Inflammatory macrophage (primary cell): ENCODE measurements at regions not wholly inside any gene's neighbourhood (a gene's known extent, or its start where the extent isn't known, plus 50 kb on each side); places are given as distances from the start of the nearest gene placed in this dataset.
"Not testable (repeated sequence)": the region's sequence is repeated elsewhere in the genome, so short reads cannot be mapped to it uniquely, and the experiment has no call there.

Experiments
- DNase-seq, 2 donors: peaks; one replicate each; pipeline ENCODE4 v3.0.0-alpha.2; 2020 to 2022

DNA sequence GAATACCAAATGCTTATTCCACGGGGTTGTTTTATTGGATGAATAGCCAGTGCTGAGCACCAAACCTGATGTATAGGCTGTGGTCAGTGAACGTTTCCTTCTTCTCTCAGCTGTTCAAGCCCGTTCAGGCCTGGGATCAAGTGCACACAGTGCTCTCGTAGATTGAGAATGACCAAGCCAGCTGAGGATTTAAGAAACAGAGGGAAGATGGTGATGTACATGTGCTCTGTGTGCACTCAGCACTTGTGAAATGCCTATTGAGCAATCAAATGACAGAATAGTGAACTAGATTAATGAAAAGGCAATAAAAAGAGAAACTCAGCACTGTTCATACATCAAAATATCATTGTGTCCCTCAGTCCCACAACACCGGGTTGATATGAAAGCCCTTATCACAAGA is 302.5 kb downstream of the BMPER start:
- DNase-seq, result no peak

DNA sequence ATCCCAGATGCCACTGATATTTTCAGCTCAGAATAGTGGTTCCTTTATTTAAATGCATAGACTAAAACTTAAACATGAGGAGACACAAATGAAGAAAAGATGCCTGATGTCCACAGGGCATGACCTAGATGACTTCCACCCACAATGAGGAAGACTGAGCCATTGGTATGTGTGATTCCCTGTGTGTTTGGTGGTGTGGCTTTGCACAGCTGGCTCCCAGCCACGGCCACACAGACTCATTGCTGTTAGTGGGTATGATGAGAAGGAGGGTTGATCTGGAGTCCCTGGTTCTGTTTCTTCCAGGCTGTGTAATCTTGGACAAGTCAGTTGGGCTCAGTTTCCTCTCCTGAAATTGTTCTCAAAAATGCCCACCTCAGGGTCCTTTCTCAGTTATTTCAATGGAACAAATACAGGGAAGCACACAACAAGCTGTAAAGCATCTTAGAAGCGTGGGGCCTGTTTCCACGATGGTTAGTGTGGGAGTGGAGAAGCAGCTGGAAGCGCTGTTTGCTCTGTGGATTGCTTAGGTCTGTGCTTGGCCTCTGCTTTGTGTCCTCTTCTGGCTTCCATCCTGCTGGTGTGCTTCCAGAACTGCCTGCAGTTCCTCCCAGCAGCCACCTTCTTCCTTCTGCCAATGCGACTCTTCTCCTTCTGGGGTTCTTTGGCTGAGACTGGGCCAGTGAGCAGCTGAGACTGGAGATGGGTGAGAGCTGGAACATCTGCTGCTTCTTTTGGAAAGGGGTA is 303.7 kb downstream of the BMPER start:
- DNase-seq, result no peak

DNA sequence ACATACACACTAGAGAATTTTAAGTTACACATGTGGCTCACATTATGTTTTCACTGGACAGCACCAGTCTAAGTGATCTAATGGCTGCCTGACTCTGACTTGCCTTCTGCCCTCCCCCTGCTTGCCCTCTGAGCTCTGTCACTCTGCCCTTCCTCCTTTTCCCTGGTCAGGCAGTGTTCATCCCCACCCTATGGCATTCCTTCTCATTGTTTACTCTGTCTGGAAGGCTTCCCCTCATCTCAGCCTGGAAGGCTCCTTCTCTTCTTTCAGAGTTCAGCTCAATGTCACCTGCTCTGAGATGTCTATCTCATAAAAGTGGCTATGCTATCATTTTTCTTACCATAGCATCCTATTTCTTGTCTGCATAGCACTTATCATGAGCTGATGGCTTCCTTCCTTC is 305.7 kb downstream of the BMPER start:
- no peak for DNase-seq

DNA sequence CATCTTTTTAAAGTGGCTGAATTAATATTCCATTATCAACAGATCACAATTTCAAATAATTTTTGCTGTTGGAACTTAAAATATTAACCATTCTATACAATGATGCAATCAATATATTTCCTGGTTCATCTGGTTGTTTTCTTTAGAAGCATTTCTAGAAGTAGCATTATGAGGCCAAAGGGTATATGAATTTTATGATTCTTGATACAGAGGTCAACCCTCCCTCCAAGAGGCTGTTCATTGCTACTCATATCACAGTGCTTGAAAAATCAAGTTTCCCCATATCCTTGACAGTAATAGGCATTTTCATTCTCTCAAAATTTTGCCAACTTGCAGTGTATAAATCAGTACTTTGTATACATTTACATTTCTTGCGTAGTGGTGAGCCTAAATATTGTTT is 312.6 kb downstream of the BMPER start:
- no peak for DNase-seq

- DNase-seq, result no peak
Observed at GRCh38 chr7:34219153-34219718, 313.9 kb downstream of the BMPER start.

DNA sequence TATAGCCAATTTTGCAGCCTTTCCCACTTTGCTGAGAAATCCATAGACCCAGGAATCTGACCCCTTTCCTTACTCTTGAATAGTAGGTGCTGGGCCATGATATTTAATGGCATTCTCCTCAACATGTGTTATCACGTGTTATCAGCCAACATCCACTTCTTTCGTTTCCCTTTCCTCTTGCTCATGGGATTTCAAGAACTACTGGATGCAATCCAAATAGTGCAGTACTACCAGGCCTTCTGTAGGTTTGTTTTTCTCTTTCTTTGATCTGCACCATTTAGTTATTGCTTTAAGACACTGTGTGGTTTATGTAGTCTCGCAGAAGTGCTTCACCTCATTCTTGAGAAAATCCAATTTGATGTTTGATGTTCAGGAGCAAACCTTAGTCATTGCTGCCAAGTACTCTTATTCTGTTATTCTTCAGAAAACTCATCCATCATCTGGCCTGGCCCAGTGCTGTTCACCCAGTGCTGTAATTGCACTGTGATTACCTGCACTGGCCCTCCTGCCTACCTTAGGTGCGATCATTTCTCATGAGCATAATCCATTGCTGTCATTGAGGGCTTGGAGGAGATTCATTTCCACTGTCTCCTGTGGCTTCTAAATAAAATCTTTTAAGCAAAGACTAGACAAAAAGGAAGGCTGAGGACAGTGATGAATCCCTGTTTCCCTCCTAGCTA is 315.3 kb downstream of the BMPER start:
- DNase-seq, result no peak

- DNase-seq, result no peak
Observed at GRCh38 chr7:34222316-34222715, 317.0 kb downstream of the BMPER start.

DNA sequence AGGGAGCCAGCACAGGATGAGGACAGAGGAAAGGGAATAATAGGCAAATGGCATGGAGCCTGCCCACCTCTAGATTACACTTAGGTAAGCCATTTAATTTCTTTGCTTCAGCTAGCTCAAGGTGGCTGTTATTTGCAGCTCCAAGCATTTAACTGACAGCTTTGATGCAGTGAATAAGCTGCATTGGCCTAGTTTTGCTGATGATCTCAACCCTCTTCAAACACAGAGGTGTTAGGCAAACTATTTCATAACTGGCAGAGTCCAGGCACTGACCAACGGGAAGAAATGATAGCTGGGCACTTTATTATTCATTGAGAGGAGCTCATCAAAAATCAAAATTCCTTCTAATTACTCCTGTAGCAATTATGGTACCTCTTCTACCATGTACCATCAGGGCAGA is 317.4 kb downstream of the BMPER start:
- DNase-seq, result no peak

GRCh38 chr7:34224281-34224680 is 318.9 kb downstream of the BMPER start:
- DNase-seq, result no peak

DNA sequence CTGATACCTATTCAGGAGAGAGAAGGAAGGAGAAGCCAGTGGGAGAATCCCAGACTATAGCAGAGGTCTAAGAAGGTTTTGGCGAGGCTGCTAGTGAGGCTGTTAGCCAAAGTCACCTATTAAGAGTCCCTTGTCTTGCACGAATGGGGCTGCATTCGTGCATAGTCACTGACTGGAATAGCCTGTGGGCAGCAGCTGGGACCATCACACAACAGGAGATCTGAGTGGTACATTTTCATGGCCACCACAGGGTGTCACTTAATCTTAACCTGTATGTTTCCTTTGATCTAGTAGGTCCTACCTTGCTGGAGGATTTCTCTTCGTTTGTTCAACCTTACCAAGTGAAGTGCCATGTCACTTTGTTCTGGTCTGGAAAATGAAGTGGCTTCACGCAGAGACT is 319.9 kb downstream of the BMPER start:
- no peak for DNase-seq

DNA sequence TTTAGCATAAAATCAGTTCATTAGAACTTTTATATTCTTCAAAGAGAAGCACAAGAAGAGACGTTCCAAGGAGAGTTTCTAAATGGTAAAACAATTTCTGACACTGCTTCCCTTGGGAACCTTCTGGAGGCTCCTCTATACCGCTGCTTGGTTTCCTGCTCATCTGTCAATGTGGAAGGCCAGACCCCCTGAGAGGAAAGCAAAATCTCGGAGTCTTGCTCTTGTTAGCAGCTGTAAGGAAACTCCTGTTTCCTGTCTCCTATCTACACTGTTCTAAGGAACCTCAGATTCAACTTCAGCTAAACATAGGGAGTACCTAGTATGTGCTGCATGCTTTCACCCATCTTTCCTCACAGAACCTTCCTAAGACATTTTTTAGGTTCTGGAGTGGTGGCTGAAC is 322.2 kb downstream of the BMPER start:
- no peak for DNase-seq

DNA sequence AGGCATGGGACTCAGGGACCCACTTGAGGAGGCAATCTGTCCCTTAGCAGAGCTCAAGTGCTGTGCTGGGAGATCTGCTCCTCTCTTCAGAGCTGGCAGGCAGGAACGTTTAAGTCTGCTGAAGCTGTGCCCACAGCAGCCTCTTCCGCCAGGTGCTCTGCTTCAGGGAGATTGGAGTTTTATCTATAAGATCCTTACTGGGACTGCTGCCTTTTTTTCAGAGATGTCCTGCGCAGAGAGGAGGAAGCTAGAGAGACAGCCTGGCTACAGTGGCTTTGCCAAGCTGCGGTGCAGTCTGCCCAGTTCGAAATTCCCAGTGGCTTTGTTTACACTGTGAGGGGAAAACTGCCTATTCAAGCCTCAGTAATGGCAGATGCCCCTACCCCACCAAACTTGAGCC is 329.8 kb downstream of the BMPER start:
- DNase-seq, result not testable (repeated sequence)

DNA sequence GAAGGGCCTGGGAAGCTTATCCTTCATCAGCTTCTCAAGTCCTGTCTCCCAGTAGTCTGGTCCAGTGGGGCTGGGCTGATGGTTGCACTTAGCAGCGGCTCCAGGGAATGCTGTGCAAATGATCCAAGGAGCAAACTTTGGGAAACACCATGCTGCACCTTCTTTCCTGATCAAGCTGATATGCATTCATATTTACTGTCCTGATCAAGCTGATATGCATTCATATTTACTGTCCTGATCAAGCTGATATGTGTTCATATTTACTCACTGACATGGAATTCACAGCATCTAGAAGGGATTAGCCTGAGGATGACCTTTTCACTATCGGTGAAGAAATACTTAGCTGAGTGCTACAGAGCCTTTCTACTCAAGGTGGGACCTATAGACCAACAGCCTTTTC is 330.7 kb downstream of the BMPER start:
- no peak for DNase-seq

- no peak for DNase-seq
Observed at GRCh38 chr7:34236839-34237492, 331.6 kb downstream of the BMPER start.

DNA sequence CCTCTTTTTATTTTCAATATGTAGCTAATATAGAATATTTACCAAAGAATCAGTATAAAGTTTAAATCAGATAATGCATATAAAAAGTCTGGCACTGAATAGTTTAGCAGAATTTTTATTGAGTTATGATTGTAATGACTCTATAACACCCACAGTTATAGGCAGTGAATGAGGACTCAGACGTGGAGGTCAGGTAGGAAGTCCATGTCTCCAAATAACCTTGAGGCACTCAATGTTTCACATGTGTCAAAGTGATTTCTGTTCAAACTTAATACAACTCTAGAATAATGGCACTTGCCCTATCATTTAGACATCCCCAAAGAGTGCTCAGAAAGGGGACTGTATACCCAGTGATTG is 332.1 kb downstream of the BMPER start:
- DNase-seq, result no peak

GRCh38 chr7:34240417-34240816 is 335.1 kb downstream of the BMPER start:
- DNase-seq, result no peak

GRCh38 chr7:34242391-34242790 is 337.1 kb downstream of the BMPER start:
- DNase-seq, result no peak

GRCh38 chr7:34245246-34245645 is 339.9 kb downstream of the BMPER start:
- DNase-seq, result no peak

- no peak for DNase-seq
Observed at GRCh38 chr7:34247468-34247867, 342.1 kb downstream of the BMPER start.

DNA sequence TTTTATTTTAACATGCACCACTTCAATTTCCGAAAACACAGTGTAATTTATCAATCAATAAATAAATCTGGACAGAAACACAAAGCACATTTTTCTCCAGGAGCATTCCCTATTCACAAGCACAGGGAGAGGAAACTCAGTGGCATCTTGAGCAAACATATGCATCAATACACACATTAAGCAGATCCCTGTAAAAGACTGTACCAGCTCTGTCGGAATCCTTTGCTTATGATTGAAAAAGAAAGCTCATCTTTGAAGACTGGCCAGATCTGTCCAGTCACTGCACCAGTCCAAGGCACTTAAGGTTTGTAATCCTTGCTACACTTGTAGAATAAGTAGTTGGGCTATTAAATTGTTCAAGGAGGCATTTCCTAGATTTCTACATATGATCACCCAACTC is 343.9 kb downstream of the BMPER start:
- no peak for DNase-seq

DNA sequence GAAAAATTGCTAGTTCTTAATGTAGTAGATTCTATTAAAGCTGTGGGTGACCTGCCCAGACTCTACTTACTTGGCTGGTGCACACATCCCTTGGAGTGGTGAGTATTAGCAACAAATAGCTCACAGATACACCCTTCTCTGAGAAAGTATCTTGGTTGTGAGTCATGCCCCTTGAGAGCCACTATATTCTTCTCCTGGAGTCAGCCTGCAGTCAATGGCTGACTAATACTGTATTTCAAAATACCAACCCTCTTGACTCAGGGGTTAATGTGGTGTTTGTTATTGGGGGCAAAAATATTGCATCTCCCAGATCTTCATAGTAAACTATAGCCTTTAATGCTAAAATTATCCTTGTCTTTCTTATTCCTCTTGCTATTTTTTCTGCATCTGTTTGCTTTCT is 354.9 kb downstream of the BMPER start:
- DNase-seq, result no peak

- DNase-seq, result no peak
Observed at GRCh38 chr7:34263168-34263567, 357.8 kb downstream of the BMPER start.

DNA sequence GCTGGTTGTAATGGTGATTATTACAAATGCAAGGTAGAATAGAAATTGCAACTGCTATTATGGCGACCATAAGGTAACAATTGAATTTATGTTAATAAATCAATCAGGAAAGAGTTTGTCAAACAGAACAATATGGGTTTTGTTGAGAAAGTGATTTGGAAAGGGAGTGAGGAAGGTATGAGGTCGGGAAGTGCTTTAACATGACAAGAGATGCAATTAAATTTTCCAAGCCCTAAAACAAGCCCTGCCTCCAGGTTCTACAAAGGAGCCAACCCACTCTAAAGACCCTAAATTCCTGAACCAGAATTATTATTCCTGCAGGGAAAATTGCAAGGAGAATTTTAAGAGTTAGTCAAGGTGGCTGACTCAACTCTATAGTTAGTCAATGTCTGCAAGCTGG is 363.7 kb downstream of the BMPER start:
- no peak for DNase-seq

DNA sequence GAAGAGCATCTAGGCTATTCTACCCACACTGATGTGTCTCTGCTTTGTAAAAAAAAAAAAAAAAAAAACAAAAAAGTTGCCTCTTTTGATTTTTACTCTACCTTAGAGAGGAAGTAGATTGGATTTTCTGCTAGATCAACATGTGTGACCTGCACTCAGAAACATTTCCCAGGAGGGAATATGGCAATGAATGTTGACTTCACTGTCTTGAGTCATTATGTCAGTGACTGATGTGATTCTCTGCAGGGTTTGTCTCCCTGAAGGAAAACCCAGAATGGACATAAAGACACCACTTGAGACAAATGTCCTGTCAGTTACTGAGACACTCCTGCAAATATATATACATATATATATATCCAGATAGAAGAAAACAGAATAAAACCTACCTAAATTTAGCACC is 370.3 kb downstream of the BMPER start:
- no peak for DNase-seq
